WTC11 (cell line): ENCODE measurements at regions not wholly inside any gene's neighbourhood (a gene's known extent, or its start where the extent isn't known, plus 50 kb on each side); places are given as distances from the start of the nearest gene placed in this dataset.

Experiments
- ATAC-seq: fragments of 200-7000 bp; cut with Tn5 transposase; 2 replicates; pipeline ENCODE4 v1.10.0; 2021; ENCODE audit warnings: mild to moderate bottlenecking, moderate library complexity
- CTCF ChIA-PET: fragments of 300-600 bp; sonication (Branson Sonifier 250); formaldehyde crosslinking; loops from one replicate; lab custom pipeline; 2021; ENCODE audit warnings: antibody characterized with exemption; lab: Charles Lee
- POLR2A ChIA-PET: fragments of 350-600 bp; sonication (Branson Sonifier 250); formaldehyde crosslinking; loops from one replicate; lab custom pipeline; 2021; ENCODE audit warnings: antibody characterized with exemption; lab: Charles Lee
- DNase-seq: peaks from one replicate; pipeline ENCODE4 v3.0.0; 2021; ENCODE audit warnings: low spot score
- H3K27ac Mint-ChIP-seq: 2 replicates; pipeline ENCODE4 v1.8.0; 2021; ENCODE audit warnings: mixed read lengths
- H3K27me3 Mint-ChIP-seq: 2 replicates; pipeline ENCODE4 v1.8.0; 2021; ENCODE audit warnings: low read depth, mild to moderate bottlenecking, moderate library complexity, mixed read lengths
- H3K36me3 Mint-ChIP-seq: 2 replicates; pipeline ENCODE4 v1.8.0; 2021; ENCODE audit warnings: mixed read lengths
- H3K4me1 Mint-ChIP-seq: 2 replicates; pipeline ENCODE4 v1.8.0; 2022; ENCODE audit warnings: mixed read lengths
- H3K4me3 Mint-ChIP-seq: 2 replicates; pipeline ENCODE4 v1.8.0; 2021; ENCODE audit warnings: mild to moderate bottlenecking, moderate library complexity, mixed read lengths
- H3K9me3 Mint-ChIP-seq: 2 replicates; pipeline ENCODE4 v1.8.0; 2021; ENCODE audit warnings: mixed read lengths
- AR ChIP-seq: fragments of 250-450 bp; sonication (Bioruptor Pico); IDR thresholded peaks from 2 replicates; pipeline ENCODE4 v1.9.0; 2021; ENCODE audit warnings: mild to moderate bottlenecking
- ATF2 ChIP-seq: sonication (generic); formaldehyde crosslinking; IDR thresholded peaks from 2 replicates; pipeline ENCODE4 v1.8.1; 2022; ENCODE audit warnings: low read depth, missing genetic modification reagents, borderline replicate concordance
- ATF3 ChIP-seq: sonication (generic); formaldehyde crosslinking; conservative IDR thresholded peaks from 2 replicates; pipeline ENCODE4 v1.8.1; 2022; ENCODE audit warnings: mild to moderate bottlenecking, missing genetic modification reagents
- CDX4 ChIP-seq: fragments of 250-450 bp; sonication (Bioruptor Pico); IDR thresholded peaks from 2 replicates; pipeline ENCODE4 v1.9.0; 2021; ENCODE audit warnings: moderate library complexity, mild to moderate bottlenecking, inconsistent platforms, borderline replicate concordance
- CREB1 ChIP-seq: sonication (generic); formaldehyde crosslinking; IDR thresholded peaks from 2 replicates; pipeline ENCODE4 v1.8.0; 2023; ENCODE audit warnings: mild to moderate bottlenecking, missing genetic modification reagents
- CTCF ChIP-seq: fragments of 200-600 bp; IDR thresholded peaks from 2 replicates; pipeline ENCODE4 v1.8.0; 2022; ENCODE audit warnings: antibody characterized with exemption
- FOXK1 ChIP-seq: sonication (generic); formaldehyde crosslinking; IDR thresholded peaks from 2 replicates; pipeline ENCODE4 v1.8.0; 2022; ENCODE audit warnings: mild to moderate bottlenecking, moderate library complexity, missing genetic modification reagents
- FOXP4 ChIP-seq: sonication (generic); formaldehyde crosslinking; IDR thresholded peaks from 2 replicates; pipeline ENCODE4 v1.8.0; 2022; ENCODE audit warnings: mild to moderate bottlenecking, missing genetic modification reagents
- GRHL2 ChIP-seq: fragments of 250-450 bp; sonication (Bioruptor Pico); IDR thresholded peaks from 2 replicates; pipeline ENCODE4 v1.8.0; 2022; ENCODE audit warnings: mild to moderate bottlenecking, moderate library complexity; ENCODE audit not compliant: insufficient replicate concordance, severe bottlenecking
- PRRX2 ChIP-seq: fragments of 250-450 bp; sonication (Bioruptor Pico); IDR thresholded peaks from 2 replicates; pipeline ENCODE4 v1.8.0; 2021; ENCODE audit warnings: mild to moderate bottlenecking
- RORB ChIP-seq: fragments of 250-450 bp; sonication (Bioruptor Pico); IDR thresholded peaks from 2 replicates; pipeline ENCODE4 v1.9.0; 2021; ENCODE audit warnings: mild to moderate bottlenecking
- TCF7 ChIP-seq: sonication (generic); formaldehyde crosslinking; IDR thresholded peaks from 2 replicates; pipeline ENCODE4 v1.8.0; 2022; ENCODE audit warnings: mild to moderate bottlenecking, low read depth, missing genetic modification reagents, moderate library complexity
- TEAD4 ChIP-seq: sonication (generic); formaldehyde crosslinking; IDR thresholded peaks from 2 replicates; pipeline ENCODE4 v1.8.0; 2022; ENCODE audit warnings: mild to moderate bottlenecking, missing genetic modification reagents
- USF1 ChIP-seq: sonication (generic); formaldehyde crosslinking; IDR thresholded peaks from 2 replicates; pipeline ENCODE4 v1.8.0; 2022; ENCODE audit warnings: mild to moderate bottlenecking, missing genetic modification reagents
- ZNF416 ChIP-seq: fragments of 250-450 bp; sonication (Bioruptor Pico); IDR thresholded peaks from 2 replicates; pipeline ENCODE4 v1.9.0; 2021; ENCODE audit warnings: mild to moderate bottlenecking, inconsistent platforms

- H3K27me3 Mint-ChIP-seq: no peaks in the 10 kb centered on the region; the same call in 1 of the 2 replicates
- H3K4me1 Mint-ChIP-seq: 0 out of 2 replicates have a peak, but pooled peaks cover 4% of the 10 kb centered on the region
- H3K9me3 Mint-ChIP-seq: peaks cover 4% of the 10 kb centered on the region
- ChIA-PET CTCF (no interaction called here), POLR2A (no interaction called here)
- ATAC-seq (no peak), DNase-seq (no peak)
- TF ChIP-seq FOXK1 (CRISPR knock-in tag): no peak
- no peak for TF ChIP-seq ZNF416 (CRISPR knock-in tag)
- TF ChIP-seq TEAD4 (CRISPR knock-in tag): no peak
- no peak for TF ChIP-seq CTCF
- TF ChIP-seq AR: no peak
- TF ChIP-seq PRRX2 (CRISPR knock-in tag): no peak
- TF ChIP-seq ATF3: no peak
- no peak for TF ChIP-seq FOXP4 (CRISPR knock-in tag)
- no peak for TF ChIP-seq CDX4
- no peak for TF ChIP-seq GRHL2 (CRISPR knock-in tag)
- TF ChIP-seq USF1: no peak
- no peak for TF ChIP-seq CREB1 (CRISPR knock-in tag)
- no peak for TF ChIP-seq RORB (CRISPR knock-in tag)
- TF ChIP-seq TCF7 (CRISPR knock-in tag): no peak
- TF ChIP-seq, all 79 proteins: peak for 0
- H3K36me3 Mint-ChIP-seq: peaks cover 4% of the 10 kb centered on the region; the same call in 1 of the 2 replicates
- no peak overlapping the region for H3K27ac Mint-ChIP-seq
- no peak overlapping the region for H3K4me3 Mint-ChIP-seq
These were observed 366.3 kb upstream of the TFPI start for GRCh38 chr2:187920511-187920910.

- Mint-ChIP-seq H3K9me3 (peaks cover 4% of the 10 kb centered on the region), H3K27ac (no peak overlapping the region), H3K27me3 (no peaks in the 10 kb centered on the region; the same call in 1 of the 2 replicates), H3K4me3 (no peak overlapping the region), H3K36me3 (no peaks in the 10 kb centered on the region; the same call in 1 of the 2 replicates), H3K4me1 (no peaks in the 10 kb centered on the region)
- ATAC-seq: no peak
- no peak for TF ChIP-seq ATF2
- CTCF ChIA-PET: no interaction called here
- DNase-seq: no peak
- POLR2A ChIA-PET: no interaction called here
These were observed 368.6 kb upstream of the TFPI start for GRCh38 chr2:187922846-187923245.
